ENCODE measurements at regions not wholly inside any gene's neighbourhood (a gene's known extent, or its start where the extent isn't known, plus 50 kb on each side); places are given as distances from the start of the nearest gene placed in this dataset.

DNA sequence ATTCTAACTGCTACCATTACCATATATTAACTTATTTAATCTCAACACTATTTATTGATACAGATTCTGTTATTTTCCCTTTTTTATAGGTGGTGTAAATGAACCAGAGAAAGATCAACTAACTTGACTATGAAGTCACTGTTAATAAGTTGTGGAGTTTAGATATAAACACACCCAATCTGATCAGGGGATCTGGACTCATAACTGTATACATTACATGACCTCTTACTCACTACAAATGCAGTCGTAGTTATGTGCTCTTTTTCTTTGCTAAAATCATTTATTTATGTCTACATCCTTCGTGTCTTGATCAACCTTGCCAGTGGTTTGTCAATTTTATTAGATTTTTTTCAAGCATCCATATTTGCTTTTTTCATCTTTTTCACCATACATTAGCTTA is 614.8 kb upstream of the FAM241A start:
- Mint-ChIP-seq H3K9me3 (ENCODE audit: unreplicated experiment) (no peaks in the 10 kb centered on the region), H3K36me3 (ENCODE audit: low read depth, unreplicated experiment) (no peaks in the 10 kb centered on the region), H3K4me1 (ENCODE audit: unreplicated experiment) (peaks cover 2% of the 10 kb centered on the region), H3K27me3 (ENCODE audit: unreplicated experiment) (peaks cover 1% of the 10 kb centered on the region), H3K4me3 (ENCODE audit: unreplicated experiment) (no peak overlapping the region), H3K27ac (ENCODE audit: unreplicated experiment) (no peak overlapping the region)
- TF ChIP-seq, protein P1, sequence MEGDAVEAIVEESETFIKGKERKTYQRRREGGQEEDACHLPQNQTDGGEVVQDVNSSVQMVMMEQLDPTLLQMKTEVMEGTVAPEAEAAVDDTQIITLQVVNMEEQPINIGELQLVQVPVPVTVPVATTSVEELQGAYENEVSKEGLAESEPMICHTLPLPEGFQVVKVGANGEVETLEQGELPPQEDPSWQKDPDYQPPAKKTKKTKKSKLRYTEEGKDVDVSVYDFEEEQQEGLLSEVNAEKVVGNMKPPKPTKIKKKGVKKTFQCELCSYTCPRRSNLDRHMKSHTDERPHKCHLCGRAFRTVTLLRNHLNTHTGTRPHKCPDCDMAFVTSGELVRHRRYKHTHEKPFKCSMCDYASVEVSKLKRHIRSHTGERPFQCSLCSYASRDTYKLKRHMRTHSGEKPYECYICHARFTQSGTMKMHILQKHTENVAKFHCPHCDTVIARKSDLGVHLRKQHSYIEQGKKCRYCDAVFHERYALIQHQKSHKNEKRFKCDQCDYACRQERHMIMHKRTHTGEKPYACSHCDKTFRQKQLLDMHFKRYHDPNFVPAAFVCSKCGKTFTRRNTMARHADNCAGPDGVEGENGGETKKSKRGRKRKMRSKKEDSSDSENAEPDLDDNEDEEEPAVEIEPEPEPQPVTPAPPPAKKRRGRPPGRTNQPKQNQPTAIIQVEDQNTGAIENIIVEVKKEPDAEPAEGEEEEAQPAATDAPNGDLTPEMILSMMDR (IDR thresholded peaks at IDR 0.05; ENCODE audit: unreplicated experiment), result no peak
- no peak for DNase-seq (ENCODE audit: low spot score)

- TF ChIP-seq, protein P1 (IDR thresholded peaks at IDR 0.05; ENCODE audit: unreplicated experiment), result no peak
- Mint-ChIP-seq H3K4me1 (ENCODE audit: unreplicated experiment) (peaks cover 8% of the 10 kb centered on the region), H3K4me3 (ENCODE audit: unreplicated experiment) (no peak overlapping the region), H3K9me3 (ENCODE audit: unreplicated experiment) (no peaks in the 10 kb centered on the region), H3K27ac (ENCODE audit: unreplicated experiment) (no peak overlapping the region), H3K27me3 (ENCODE audit: unreplicated experiment) (peaks cover 1% of the 10 kb centered on the region), H3K36me3 (ENCODE audit: low read depth, unreplicated experiment) (no peaks in the 10 kb centered on the region)
- DNase-seq (ENCODE audit: low spot score), result no peak
Measured at GRCh38 chr4:111535792-111536191, 609.5 kb upstream of the FAM241A start.

DNA sequence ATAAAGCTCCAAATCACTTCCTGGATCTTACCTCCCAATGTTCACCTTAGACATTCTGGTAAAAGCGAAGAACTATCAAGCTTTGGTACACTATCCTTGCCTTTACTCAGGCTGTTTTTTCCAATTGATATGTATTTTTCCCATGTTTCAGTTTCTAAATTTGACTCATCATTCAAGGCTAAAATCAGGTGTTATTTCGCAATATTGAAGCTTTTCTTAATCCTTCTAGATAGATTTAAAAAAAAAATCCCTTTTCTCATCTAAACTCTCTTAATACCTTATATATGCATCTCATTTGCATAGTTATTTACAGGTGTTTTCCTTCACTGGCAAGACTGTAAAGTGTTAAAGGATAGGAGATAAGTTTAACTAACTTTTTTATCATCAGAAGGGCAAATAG is 608.1 kb upstream of the FAM241A start:
- Mint-ChIP-seq H3K27ac (ENCODE audit: unreplicated experiment) (no peak overlapping the region), H3K36me3 (ENCODE audit: low read depth, unreplicated experiment) (no peaks in the 10 kb centered on the region), H3K4me3 (ENCODE audit: unreplicated experiment) (no peak overlapping the region), H3K4me1 (ENCODE audit: unreplicated experiment) (peaks cover 8% of the 10 kb centered on the region), H3K27me3 (ENCODE audit: unreplicated experiment) (peaks cover 1% of the 10 kb centered on the region), H3K9me3 (ENCODE audit: unreplicated experiment) (no peaks in the 10 kb centered on the region)
- no peak for DNase-seq (ENCODE audit: low spot score)
- TF ChIP-seq, protein P1 (IDR thresholded peaks at IDR 0.05; ENCODE audit: unreplicated experiment), result no peak

DNA sequence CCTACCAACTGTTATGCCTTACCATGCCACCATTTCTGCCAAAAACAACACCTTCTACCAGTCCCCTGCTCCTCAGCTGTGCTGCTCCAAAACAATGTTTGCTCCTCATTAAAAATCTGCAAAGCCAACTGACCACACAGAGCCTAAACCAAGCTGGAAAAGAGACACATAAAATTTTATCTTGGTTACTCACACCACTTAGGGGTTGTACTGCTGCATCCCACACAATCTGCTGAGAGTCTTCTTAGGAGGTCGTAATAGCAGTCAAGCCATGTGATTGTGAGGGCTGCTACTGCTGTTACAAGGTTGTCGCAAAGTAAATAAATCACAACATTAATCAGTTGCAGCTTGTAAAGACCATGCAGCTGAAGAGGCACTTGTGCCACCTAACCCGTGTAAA is 607.4 kb upstream of the FAM241A start:
- H3K27ac Mint-ChIP-seq (ENCODE audit: unreplicated experiment), result no peak overlapping the region
- no peaks in the 10 kb centered on the region for H3K36me3 Mint-ChIP-seq (ENCODE audit: low read depth, unreplicated experiment)
- TF ChIP-seq, protein P1 (IDR thresholded peaks at IDR 0.05; ENCODE audit: unreplicated experiment), result no peak
- no peaks in the 10 kb centered on the region for H3K9me3 Mint-ChIP-seq (ENCODE audit: unreplicated experiment)
- no peak for DNase-seq (ENCODE audit: low spot score)
- H3K4me1 Mint-ChIP-seq (ENCODE audit: unreplicated experiment), result peaks cover 8% of the 10 kb centered on the region
- peaks cover 1% of the 10 kb centered on the region for H3K27me3 Mint-ChIP-seq (ENCODE audit: unreplicated experiment)
- H3K4me3 Mint-ChIP-seq (ENCODE audit: unreplicated experiment), result no peak overlapping the region

- TF ChIP-seq, protein P1 (IDR thresholded peaks at IDR 0.05; ENCODE audit: unreplicated experiment), result no peak
- Mint-ChIP-seq H3K4me3 (ENCODE audit: unreplicated experiment) (no peak overlapping the region), H3K36me3 (ENCODE audit: low read depth, unreplicated experiment) (no peaks in the 10 kb centered on the region), H3K27me3 (ENCODE audit: unreplicated experiment) (no peaks in the 10 kb centered on the region), H3K9me3 (ENCODE audit: unreplicated experiment) (no peaks in the 10 kb centered on the region), H3K4me1 (ENCODE audit: unreplicated experiment) (peaks cover 6% of the 10 kb centered on the region), H3K27ac (ENCODE audit: unreplicated experiment) (no peak overlapping the region)
- DNase-seq (ENCODE audit: low spot score), result no peak
Measured at GRCh38 chr4:111540671-111541070, 604.6 kb upstream of the FAM241A start.
